Esophagus muscularis mucosa (tissue), 4 donors: ENCODE measurements at regions not wholly inside any gene's neighbourhood (a gene's known extent, or its start where the extent isn't known, plus 50 kb on each side); places are given as distances from the start of the nearest gene placed in this dataset.

Experiments
- DNase-seq: peaks from one replicate; pipeline ENCODE4 v3.0.0-alpha.2; 2017; ENCODE audit errors: extremely low spot score
- H3K27ac ChIP-seq, 4 donors: fragments of 200-600 bp; sonication (generic); replicated peaks in 1 of 4; 1 replicate in 3 of 4; 2 replicates in 1 of 4; pipeline ENCODE4 v1.5.1; 2016 to 2019; ENCODE audit warnings: mild to moderate bottlenecking in 1 of 4
- H3K27me3 ChIP-seq, 4 donors: fragments of 200-600 bp; sonication (generic); one replicate each; pipeline versions ENCODE4 v1.5.1 to v1.6.0; 2016 to 2019
- H3K36me3 ChIP-seq, 4 donors: fragments of 200-600 bp; sonication (generic); one replicate each; pipeline ENCODE4 v1.5.1; 2016 to 2019
- H3K4me1 ChIP-seq, 4 donors: fragments of 200-600 bp; sonication (generic); one replicate each; pipeline ENCODE4 v1.5.1; 2016 to 2019
- H3K4me3 ChIP-seq, 4 donors: fragments of 200-600 bp; sonication (generic); 1 replicate in 2 of 4; 2 replicates in 2 of 4; pipeline ENCODE4 v1.5.1; 2016 to 2019; ENCODE audit warnings: mild to moderate bottlenecking in 4 of 4, moderate library complexity in 1 of 4
- H3K9me3 ChIP-seq, 4 donors: fragments of 200-600 bp; sonication (generic); 1 replicate in 3 of 4; 2 replicates in 1 of 4; pipeline ENCODE4 v1.5.1; 2016 to 2019
- EP300 ChIP-seq: sonication (generic); formaldehyde crosslinking; IDR thresholded peaks from one replicate; pipeline ENCODE4 v1.6.1; 2017; ENCODE audit warnings: antibody characterized with exemption
- POLR2A ChIP-seq: fragments of 450-650 bp; IDR thresholded peaks from one replicate; pipeline ENCODE4 v1.6.1; 2017; ENCODE audit warnings: antibody characterized with exemption, moderate library complexity, mild to moderate bottlenecking, low read depth
- POLR2AphosphoS5 ChIP-seq, 2 donors: sonication (generic); formaldehyde crosslinking; IDR thresholded peaks; one replicate each; pipeline ENCODE4 v1.6.1; 2017; ENCODE audit warnings: antibody characterized with exemption in 2 of 2
- WGBS: methylation state at CpG from one replicate; pipeline ENCODE4 v1.1.5; 2018; 5-methylcytosine and 5-hydroxymethylcytosine counted together
- intact Hi-C: fragments of 100-400 bp; cut with DNase I; formaldehyde crosslinking; loops from one replicate; pipeline ENCODE4 v1.15.1; 2023
- TF ChIP-seq, protein P1 (sequence below), 3 experiments: fragments of 200-600 bp in 2 of 3; fragments of 450-650 bp in 1 of 3; sonication (generic) in 2 of 3; IDR thresholded peaks; one replicate each; pipeline ENCODE4 v1.5.1; 2017 to 2019; ENCODE audit warnings: antibody characterized with exemption in 3 of 3, mild to moderate bottlenecking in 2 of 3, moderate library complexity in 1 of 3

DNA sequence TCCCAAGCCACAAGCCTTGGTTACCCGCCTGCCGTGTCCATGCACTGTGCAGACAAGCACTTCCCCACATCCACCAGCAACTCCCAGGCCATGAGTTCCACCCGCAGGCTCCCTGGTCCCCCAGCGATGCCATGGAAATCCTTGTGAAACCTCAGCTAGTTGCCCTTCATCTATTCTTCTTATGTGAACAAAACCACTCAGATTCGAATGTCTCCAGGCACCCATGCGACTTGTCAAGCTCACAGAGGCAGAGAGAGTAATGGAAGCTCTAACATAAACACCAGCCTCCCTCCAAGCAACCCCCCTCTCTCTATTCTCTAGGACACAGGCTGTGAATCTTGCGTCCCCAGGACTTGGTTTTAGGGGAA is 182.6 kb downstream of the C16orf95 start:
- Histone ChIP-seq H3K9me3 (peaks cover 0 to 23% (median 7%) of the 10 kb centered on the region in 4 donors), H3K4me1 (no peaks in the 10 kb centered on the region), H3K36me3 (no peaks in the 10 kb centered on the region), H3K4me3 (no peak overlapping the region), H3K27me3 (peaks cover 0 to 51% (median 0%) of the 10 kb centered on the region in 4 donors), H3K27ac (no peak overlapping the region)
- no peak for DNase-seq
- intact Hi-C loops: no loop called here
- TF ChIP-seq, protein P1, sequence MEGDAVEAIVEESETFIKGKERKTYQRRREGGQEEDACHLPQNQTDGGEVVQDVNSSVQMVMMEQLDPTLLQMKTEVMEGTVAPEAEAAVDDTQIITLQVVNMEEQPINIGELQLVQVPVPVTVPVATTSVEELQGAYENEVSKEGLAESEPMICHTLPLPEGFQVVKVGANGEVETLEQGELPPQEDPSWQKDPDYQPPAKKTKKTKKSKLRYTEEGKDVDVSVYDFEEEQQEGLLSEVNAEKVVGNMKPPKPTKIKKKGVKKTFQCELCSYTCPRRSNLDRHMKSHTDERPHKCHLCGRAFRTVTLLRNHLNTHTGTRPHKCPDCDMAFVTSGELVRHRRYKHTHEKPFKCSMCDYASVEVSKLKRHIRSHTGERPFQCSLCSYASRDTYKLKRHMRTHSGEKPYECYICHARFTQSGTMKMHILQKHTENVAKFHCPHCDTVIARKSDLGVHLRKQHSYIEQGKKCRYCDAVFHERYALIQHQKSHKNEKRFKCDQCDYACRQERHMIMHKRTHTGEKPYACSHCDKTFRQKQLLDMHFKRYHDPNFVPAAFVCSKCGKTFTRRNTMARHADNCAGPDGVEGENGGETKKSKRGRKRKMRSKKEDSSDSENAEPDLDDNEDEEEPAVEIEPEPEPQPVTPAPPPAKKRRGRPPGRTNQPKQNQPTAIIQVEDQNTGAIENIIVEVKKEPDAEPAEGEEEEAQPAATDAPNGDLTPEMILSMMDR (IDR thresholded peaks at IDR 0.05): no peak
- TF ChIP-seq POLR2AphosphoS5 (IDR thresholded peaks at IDR 0.05) (no peak), EP300 (no peak), POLR2A (no peak)
- WGBS: 69% methylated on average over 7 of the region's 7 CpGs

DNA sequence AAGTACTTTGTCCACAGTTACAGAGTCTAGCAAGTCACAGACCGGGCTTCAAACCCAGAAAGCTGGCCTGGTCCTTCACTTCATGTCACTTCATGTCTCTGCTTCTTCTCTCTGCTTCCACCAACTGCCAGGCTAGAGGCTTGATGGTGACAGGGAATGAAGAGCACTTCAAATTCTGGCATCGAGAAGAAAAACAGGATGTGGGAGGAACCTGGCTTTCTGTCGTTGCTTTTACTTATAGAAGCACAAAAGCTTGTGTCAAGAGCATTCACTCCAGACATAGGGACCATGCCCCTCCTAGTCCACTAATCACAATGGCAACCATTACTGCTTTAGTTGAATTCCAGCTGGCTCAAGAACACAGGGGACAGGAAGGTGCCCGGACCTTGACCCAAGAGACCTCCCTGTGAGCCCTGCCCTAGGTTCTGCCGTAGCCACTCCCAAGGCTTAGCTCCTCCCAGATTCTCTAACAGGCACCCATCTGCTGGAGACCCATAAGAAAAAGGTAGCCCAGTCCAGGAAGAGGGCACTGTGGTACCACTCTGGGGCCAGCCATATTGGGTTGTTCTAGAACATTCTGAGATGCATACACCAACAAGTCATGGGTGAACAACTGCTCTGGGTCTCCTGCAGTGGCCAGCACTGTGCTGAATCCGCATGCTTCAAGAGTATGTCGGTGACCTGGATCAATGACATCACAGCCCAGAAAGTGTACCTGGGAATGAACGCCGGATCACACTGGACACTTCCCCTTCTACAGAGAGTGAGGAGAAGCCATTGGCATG is 181.8 kb downstream of the C16orf95 start:
- peaks cover 0 to 43% (median 0%) of the 10 kb centered on the region in 4 donors for H3K27me3 ChIP-seq
- H3K36me3 ChIP-seq: no peaks in the 10 kb centered on the region
- DNase-seq: no peak
- H3K4me1 ChIP-seq: no peaks in the 10 kb centered on the region
- WGBS: 59% methylated on average over 9 of the region's 9 CpGs
- TF ChIP-seq POLR2A (no peak), EP300 (no peak), POLR2AphosphoS5 (IDR thresholded peaks at IDR 0.05) (no peak)
- TF ChIP-seq, protein P1 (IDR thresholded peaks at IDR 0.05): no peak
- no peak overlapping the region for H3K27ac ChIP-seq
- H3K4me3 ChIP-seq: no peak overlapping the region
- intact Hi-C loops: no loop called here
- H3K9me3 ChIP-seq: peaks cover 0 to 28% (median 7%) of the 10 kb centered on the region in 4 donors

DNA sequence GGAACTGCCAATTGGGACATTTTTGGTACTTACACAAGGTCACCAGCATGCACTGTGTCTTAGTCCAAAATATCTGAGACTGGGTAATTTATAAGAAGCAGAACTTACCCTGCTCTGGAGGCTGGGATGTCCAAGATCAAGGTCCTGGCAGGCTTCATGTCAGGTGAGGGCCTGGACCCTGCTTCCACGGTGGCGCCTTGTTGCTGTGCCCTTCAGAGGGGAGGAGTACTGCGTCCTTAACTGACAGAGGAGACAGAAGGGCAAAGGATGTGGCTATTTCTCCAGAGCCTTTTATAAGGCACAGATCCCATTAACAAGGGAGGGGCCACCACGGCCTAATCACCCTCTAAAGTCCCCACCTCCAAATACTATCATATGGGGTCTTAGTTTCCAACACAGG is 178.9 kb downstream of the C16orf95 start:
- intact Hi-C loops: no loop called here
- Histone ChIP-seq H3K4me3 (no peak overlapping the region), H3K27me3 (peaks cover 0 to 19% (median 0%) of the 10 kb centered on the region in 4 donors), H3K9me3 (peaks cover 0 to 10% (median 0%) of the 10 kb centered on the region in 4 donors), H3K4me1 (no peaks in the 10 kb centered on the region), H3K36me3 (no peaks in the 10 kb centered on the region), H3K27ac (no peak overlapping the region)
- 100% methylated on average over 3 of the region's 4 CpGs for WGBS
- DNase-seq: no peak
- TF ChIP-seq EP300 (no peak), POLR2A (no peak), POLR2AphosphoS5 (IDR thresholded peaks at IDR 0.05) (no peak)
- TF ChIP-seq, protein P1 (IDR thresholded peaks at IDR 0.05): no peak

DNA sequence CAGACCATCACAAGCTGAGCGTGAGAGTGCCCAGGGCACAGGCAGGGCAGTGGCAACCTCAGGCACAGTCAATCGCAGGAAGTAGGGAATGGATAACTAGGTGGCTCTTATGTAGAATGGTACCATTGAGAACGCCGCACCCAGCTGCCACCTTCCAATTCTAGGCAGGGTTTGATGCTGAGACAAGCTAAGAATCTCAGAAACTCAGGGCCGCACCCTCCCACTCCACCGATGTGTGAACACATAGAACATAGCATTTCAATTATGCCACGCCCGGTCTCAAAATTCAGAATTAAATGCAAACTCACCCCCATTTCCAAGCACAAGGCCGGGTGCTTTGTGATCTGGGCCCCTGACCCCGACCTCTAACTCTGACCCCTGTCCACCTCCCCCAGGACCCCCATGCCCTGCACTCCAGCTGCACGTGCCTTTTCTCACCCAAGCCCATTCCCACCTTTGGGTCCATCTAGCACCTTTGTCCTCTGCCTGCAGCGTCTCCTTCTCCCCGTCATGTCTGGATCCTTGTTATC is 178.4 kb downstream of the C16orf95 start:
- peaks cover 0 to 10% (median 0%) of the 10 kb centered on the region in 4 donors for H3K9me3 ChIP-seq
- no peaks in the 10 kb centered on the region for H3K36me3 ChIP-seq
- 91% methylated on average over 13 of the region's 13 CpGs for WGBS
- H3K27me3 ChIP-seq: peaks cover 0 to 15% (median 0%) of the 10 kb centered on the region in 4 donors
- H3K27ac ChIP-seq: no peak overlapping the region
- H3K4me3 ChIP-seq: no peak overlapping the region
- TF ChIP-seq POLR2AphosphoS5 (IDR thresholded peaks at IDR 0.05): no peak
- TF ChIP-seq POLR2A: no peak
- no peak for TF ChIP-seq EP300
- DNase-seq: no peak
- H3K4me1 ChIP-seq: no peaks in the 10 kb centered on the region
- intact Hi-C loops: no loop called here
